Upper lobe of left lung (tissue), 6 donors: ENCODE measurements at regions not wholly inside any gene's neighbourhood (a gene's known extent, or its start where the extent isn't known, plus 50 kb on each side); places are given as distances from the start of the nearest gene placed in this dataset.
A peak's percentile ranks its signal among the peaks of the same experiment; 100 is the strongest.

Experiments used
- ATAC-seq, 2 donors: fragments of 200-7000 bp; cut with Tn5 transposase; one replicate each; pipeline ENCODE4 v1.9.1; 2022; ENCODE audit warnings: mild to moderate bottlenecking in 2 of 2, moderate library complexity in 2 of 2; ENCODE audit not compliant: low FRiP score in 2 of 2
- DNase-seq, 2 donors: peaks; one replicate each; pipeline ENCODE4 v3.0.0-alpha.2; 2019 to 2020
- H3K27ac ChIP-seq, 4 donors: fragments of 200-600 bp; sonication (generic); one replicate each; pipeline ENCODE4 v1.5.1; 2016 to 2019
- H3K27me3 ChIP-seq, 4 donors: fragments of 200-600 bp; sonication (generic); one replicate each; pipeline ENCODE4 v1.5.1; 2017 to 2019
- H3K36me3 ChIP-seq, 4 donors: fragments of 200-600 bp; sonication (generic); one replicate each; pipeline ENCODE4 v1.5.1; 2016 to 2019
- H3K4me1 ChIP-seq, 4 donors: fragments of 200-600 bp; sonication (generic); one replicate each; pipeline ENCODE4 v1.5.1; 2018 to 2019
- H3K4me3 ChIP-seq, 4 donors: fragments of 200-600 bp; sonication (generic); one replicate each; pipeline ENCODE4 v1.5.1; 2017 to 2019; ENCODE audit warnings: mild to moderate bottlenecking in 2 of 4, moderate library complexity in 1 of 4
- H3K9me3 ChIP-seq, 4 donors: fragments of 200-600 bp; sonication (generic); one replicate each; pipeline ENCODE4 v1.5.1; 2018 to 2019
- EP300 ChIP-seq, 4 donors: sonication (generic); formaldehyde crosslinking; IDR thresholded peaks; one replicate each; pipeline ENCODE4 v1.5.1; 2017; ENCODE audit warnings: antibody characterized with exemption in 4 of 4, control low read depth in 2 of 4
- POLR2A ChIP-seq, 4 donors: fragments of 450-650 bp; IDR thresholded peaks; one replicate each; pipeline ENCODE4 v1.5.1; 2016 to 2017; ENCODE audit warnings: antibody characterized with exemption in 4 of 4, mild to moderate bottlenecking in 2 of 4
- POLR2AphosphoS5 ChIP-seq, 2 donors: sonication (generic); formaldehyde crosslinking; IDR thresholded peaks; one replicate each; pipeline ENCODE4 v1.5.1; 2017; ENCODE audit warnings: antibody characterized with exemption in 2 of 2
- WGBS, 2 donors: methylation state at CpG; one replicate each; pipeline ENCODE4 v1.1.5; 2017 to 2018; 5-methylcytosine and 5-hydroxymethylcytosine counted together
- TF ChIP-seq, protein P1 (sequence below), 6 experiments: fragments of 450-650 bp in 4 of 6; fragments of 200-600 bp in 2 of 6; sonication (generic) in 2 of 6; IDR thresholded peaks; one replicate each; pipeline ENCODE4 v1.5.1; 2016 to 2019; ENCODE audit warnings: antibody characterized with exemption in 6 of 6
- donor health status: DM: no; HTN: no; CAD: no; lungs with moderate emphysema.
- donor health status: DM: no; HTN: yes; CAD: no; lungs with severe emphysema.

DNA sequence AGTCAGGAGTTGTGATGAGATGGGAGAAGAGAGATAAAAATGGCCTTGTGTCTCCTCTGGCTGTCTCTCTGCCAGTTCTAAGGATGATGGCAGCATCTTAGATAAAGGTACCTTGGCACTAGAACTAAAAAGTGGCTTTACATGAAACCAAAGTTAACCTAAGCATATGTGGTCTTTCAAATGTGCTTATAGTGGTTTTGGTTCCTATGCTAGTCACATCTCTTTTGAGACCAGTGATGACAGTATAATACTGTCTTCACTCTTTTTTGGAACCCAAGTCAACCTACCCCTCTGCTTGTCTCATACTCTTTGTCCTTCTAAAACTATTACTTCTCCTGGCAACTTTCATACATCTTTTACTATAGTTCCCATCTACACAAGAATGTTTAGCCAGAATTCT, 142.2 kb upstream of the SATB1 start:
- no peaks in the 10 kb centered on the region for H3K36me3 ChIP-seq
- H3K4me1 ChIP-seq = no peaks in the 10 kb centered on the region
- ATAC-seq (no peak), DNase-seq (no peak)
- no peak overlapping the region for H3K4me3 ChIP-seq
- no peaks in the 10 kb centered on the region for H3K27me3 ChIP-seq
- TF ChIP-seq, protein P1, sequence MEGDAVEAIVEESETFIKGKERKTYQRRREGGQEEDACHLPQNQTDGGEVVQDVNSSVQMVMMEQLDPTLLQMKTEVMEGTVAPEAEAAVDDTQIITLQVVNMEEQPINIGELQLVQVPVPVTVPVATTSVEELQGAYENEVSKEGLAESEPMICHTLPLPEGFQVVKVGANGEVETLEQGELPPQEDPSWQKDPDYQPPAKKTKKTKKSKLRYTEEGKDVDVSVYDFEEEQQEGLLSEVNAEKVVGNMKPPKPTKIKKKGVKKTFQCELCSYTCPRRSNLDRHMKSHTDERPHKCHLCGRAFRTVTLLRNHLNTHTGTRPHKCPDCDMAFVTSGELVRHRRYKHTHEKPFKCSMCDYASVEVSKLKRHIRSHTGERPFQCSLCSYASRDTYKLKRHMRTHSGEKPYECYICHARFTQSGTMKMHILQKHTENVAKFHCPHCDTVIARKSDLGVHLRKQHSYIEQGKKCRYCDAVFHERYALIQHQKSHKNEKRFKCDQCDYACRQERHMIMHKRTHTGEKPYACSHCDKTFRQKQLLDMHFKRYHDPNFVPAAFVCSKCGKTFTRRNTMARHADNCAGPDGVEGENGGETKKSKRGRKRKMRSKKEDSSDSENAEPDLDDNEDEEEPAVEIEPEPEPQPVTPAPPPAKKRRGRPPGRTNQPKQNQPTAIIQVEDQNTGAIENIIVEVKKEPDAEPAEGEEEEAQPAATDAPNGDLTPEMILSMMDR (IDR thresholded peaks at IDR 0.05) = no peak
- no peak for TF ChIP-seq EP300 (IDR thresholded peaks at IDR 0.05)
- no peak for TF ChIP-seq POLR2AphosphoS5 (IDR thresholded peaks at IDR 0.05)
- no peak for TF ChIP-seq POLR2A (IDR thresholded peaks at IDR 0.05)
- H3K27ac ChIP-seq = no peak overlapping the region
- H3K9me3 ChIP-seq = no peaks in the 10 kb centered on the region

DNA sequence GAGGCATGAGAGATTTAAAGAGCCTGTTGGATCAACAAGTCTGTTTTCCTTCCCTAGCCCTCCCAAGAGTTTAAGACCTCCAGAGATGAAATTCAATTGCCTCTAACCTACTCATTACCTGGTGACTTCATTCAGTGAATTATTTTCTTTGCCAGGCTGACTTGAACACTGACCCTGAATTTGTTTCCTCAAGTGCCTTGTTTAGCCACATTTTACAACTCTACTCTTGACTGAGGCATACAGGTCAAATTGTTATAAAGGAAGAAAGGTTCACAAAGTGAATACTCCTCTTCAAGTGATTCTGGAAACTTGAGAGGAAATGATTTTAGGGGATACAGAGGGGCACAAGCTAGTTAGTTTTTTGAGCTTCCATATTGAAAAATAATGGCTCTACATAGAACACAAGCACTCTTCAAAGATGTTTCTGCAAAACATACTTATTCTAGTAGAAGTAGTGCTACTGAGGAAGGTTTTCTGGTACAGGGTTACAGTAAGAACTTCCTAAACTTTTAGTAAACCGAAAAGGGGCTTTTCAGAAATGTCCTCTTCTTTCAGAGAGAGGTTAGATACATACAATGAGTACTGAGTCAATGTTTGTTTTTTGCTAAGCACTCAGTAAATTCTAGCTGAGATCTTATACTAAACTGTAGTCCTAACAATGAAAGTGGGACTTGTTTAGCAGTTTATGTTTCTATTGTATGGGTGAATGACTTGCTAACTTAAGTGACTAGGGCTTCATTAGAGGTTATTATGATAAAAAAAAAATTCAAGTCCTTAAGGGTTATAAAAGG, 137.4 kb upstream of the SATB1 start:
- no peaks in the 10 kb centered on the region for H3K36me3 ChIP-seq
- TF ChIP-seq, protein P1 (IDR thresholded peaks at IDR 0.05) = no peak
- no peak for TF ChIP-seq POLR2A (IDR thresholded peaks at IDR 0.05)
- no peak for TF ChIP-seq POLR2AphosphoS5 (IDR thresholded peaks at IDR 0.05)
- no peak for TF ChIP-seq EP300 (IDR thresholded peaks at IDR 0.05)
- peaks cover 0 to 3% (median 0%) of the 10 kb centered on the region in 4 donors for H3K4me1 ChIP-seq
- no peaks in the 10 kb centered on the region for H3K27me3 ChIP-seq
- 44 to 58% methylated on average over 1 of the region's 1 CpG for WGBS, 2 donors
- H3K9me3 ChIP-seq = no peaks in the 10 kb centered on the region
- H3K4me3 ChIP-seq = no peak overlapping the region
- ATAC-seq (no peak), DNase-seq (no peak)
- no peak overlapping the region for H3K27ac ChIP-seq

DNA sequence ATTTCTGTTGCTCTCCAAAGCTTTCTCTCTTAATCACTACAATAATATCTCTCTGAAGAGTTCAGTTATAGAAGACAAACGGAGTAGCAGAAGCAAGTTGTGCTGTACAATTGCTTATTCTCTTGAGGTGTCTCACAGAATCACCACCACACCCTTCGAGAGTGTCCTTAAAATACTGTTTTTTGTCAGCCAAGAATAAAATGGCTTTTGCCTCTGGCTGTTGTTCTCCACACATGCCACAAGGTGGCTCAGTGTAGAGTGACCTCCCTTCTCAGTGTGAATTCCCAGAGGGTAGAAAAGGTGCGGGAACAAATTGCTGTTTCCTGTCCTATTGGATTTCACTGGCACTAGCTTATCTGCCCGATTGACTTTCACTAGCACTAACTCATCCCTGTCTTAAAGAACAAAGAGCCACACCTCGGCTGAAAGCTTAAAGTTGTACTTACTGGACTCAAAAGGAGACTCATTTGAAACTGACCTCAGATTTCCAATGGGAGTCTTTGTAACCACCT, 134.2 kb upstream of the SATB1 start:
- Histone ChIP-seq H3K27me3 (no peaks in the 10 kb centered on the region), H3K9me3 (no peaks in the 10 kb centered on the region), H3K36me3 (no peaks in the 10 kb centered on the region), H3K4me1 (peaks cover 0 to 3% (median 0%) of the 10 kb centered on the region in 4 donors), H3K27ac (no peak overlapping the region), H3K4me3 (no peak overlapping the region)
- peak; percentile 66 to 81 for ATAC-seq
- TF ChIP-seq EP300 (IDR thresholded peaks at IDR 0.05) = no peak
- TF ChIP-seq, protein P1 (IDR thresholded peaks at IDR 0.05) = peak; percentile 63 to 86 (median 74)
- peak in 1 of 2 donors; percentile 40 for DNase-seq
- WGBS, 2 donors = 8 to 12% methylated on average over 5 of the region's 5 CpGs

DNA sequence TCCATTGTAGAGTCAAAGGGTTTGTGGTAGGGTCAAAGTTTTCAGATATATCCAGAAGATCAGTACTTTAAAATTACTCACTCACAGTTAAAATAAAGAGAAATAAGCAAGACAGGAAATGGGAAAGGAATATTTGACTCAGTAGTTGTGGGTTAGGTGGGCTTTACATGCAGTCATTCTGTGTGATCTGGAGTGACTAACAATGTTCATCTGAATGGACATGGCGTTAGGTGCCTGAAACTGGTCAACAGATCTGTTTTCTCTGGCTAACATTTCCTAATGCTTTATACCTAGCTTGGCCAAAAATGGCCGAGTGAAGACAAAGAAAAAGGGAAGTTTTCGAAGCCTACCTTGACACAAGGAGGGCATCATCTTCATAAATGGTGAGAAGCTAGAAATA, 133.4 kb upstream of the SATB1 start:
- TF ChIP-seq, protein P1 (IDR thresholded peaks at IDR 0.05) = no peak
- no peak for TF ChIP-seq EP300 (IDR thresholded peaks at IDR 0.05)
- no peak for TF ChIP-seq POLR2A (IDR thresholded peaks at IDR 0.05)
- no peak for TF ChIP-seq POLR2AphosphoS5 (IDR thresholded peaks at IDR 0.05)

DNA sequence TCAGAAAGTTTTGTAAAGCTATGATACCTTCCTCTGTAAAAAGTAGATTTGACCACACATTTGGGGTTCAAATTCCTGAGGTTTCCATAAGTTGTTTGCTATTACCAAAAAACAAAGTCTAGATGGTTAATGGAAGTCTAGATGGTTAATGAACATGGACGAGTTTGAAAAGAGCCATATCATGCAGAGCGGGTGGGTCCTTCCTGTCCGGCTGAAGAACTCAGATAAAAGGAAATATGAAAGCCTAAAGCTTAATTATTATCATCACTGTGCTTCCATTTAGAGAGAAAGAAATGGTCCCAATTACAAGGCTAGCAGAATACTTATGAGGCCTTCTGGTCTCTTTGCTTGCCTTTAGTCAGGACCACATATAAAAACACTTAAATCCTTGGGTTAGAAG, 132.1 kb upstream of the SATB1 start:
- Histone ChIP-seq H3K36me3 (no peaks in the 10 kb centered on the region), H3K4me3 (no peak overlapping the region), H3K9me3 (no peaks in the 10 kb centered on the region), H3K27me3 (no peaks in the 10 kb centered on the region), H3K4me1 (peaks cover 0 to 3% (median 0%) of the 10 kb centered on the region in 4 donors), H3K27ac (no peak overlapping the region)
- TF ChIP-seq EP300 (IDR thresholded peaks at IDR 0.05) (no peak), POLR2AphosphoS5 (IDR thresholded peaks at IDR 0.05) (no peak)
- TF ChIP-seq, protein P1 (IDR thresholded peaks at IDR 0.05) = no peak
- 68 to 85% methylated on average over 3 of the region's 3 CpGs for WGBS, 2 donors
- ATAC-seq = no peak
- DNase-seq = no peak

More for the DNA sequence above, 133.4 kb upstream of the SATB1 start:
- no peaks in the 10 kb centered on the region for H3K9me3 ChIP-seq
- no peak overlapping the region for H3K4me3 ChIP-seq
- WGBS, 2 donors = 68 to 89% methylated on average over 3 of the region's 3 CpGs
- no peaks in the 10 kb centered on the region for H3K36me3 ChIP-seq
- H3K4me1 ChIP-seq = peaks cover 0 to 3% (median 0%) of the 10 kb centered on the region in 4 donors
- no peak overlapping the region for H3K27ac ChIP-seq
- ATAC-seq = no peak
- DNase-seq = no peak
- no peaks in the 10 kb centered on the region for H3K27me3 ChIP-seq
